ENCODE measurements at regions not wholly inside any gene's neighbourhood (a gene's known extent, or its start where the extent isn't known, plus 50 kb on each side); places are given as distances from the start of the nearest gene placed in this dataset.

- no peak for TF ChIP-seq CTCF (conservative IDR thresholded peaks at IDR 0.05)
- TF ChIP-seq ZFX (IDR thresholded peaks at IDR 0.05) = no peak
Observed at GRCh38 chrX:55867708-55868107, 150.2 kb downstream of the RRAGB start.
